ENCODE measurements at regions not wholly inside any gene's neighbourhood (a gene's known extent, or its start where the extent isn't known, plus 50 kb on each side); places are given as distances from the start of the nearest gene placed in this dataset.

DNA sequence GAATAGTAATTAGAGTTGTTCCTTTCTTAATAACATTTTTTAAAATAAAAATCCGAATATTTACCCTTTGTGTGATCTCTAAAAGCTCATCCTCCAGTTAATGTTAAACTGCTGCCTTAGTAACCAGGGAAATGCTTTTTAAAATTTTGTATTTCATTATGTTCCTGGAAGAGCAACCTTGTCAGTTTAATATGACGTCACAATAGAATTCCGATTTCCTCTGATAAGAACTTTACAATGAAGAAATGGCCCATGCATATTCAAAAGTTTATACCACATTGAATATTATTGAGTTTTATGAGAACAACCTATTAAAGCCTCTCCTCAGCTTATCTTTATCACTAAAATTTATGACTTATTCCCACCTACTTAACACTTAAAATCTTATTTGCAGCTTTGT is 1566.6 kb downstream of the EFNB2 start:
- H3K4me1 ChIP-seq (ENCODE audit: control insufficient read depth, insufficient read depth, low read length), result no peaks in the 10 kb centered on the region
- H2BK20ac ChIP-seq (ENCODE audit: low read depth, low read length), result no peak overlapping the region
- H4K8ac ChIP-seq (ENCODE audit: low read depth in 2 of 2, low read length in 2 of 2), result no peak overlapping the region
- H3K14ac ChIP-seq (replicated peaks; ENCODE audit: low read depth, low read length), result no peak overlapping the region
- no peak overlapping the region for H2BK120ac ChIP-seq (ENCODE audit: low read depth, low read length)
- no peak overlapping the region for H3K56ac ChIP-seq (ENCODE audit: extremely low read depth, insufficient read depth, low read length)
- no peak for ATAC-seq (ENCODE audit: low read depth)
- no peaks in the 10 kb centered on the region for H3K9me3 ChIP-seq (ENCODE audit: control insufficient read depth, insufficient read depth, low read length)
- H3K23ac ChIP-seq (ENCODE audit: low read depth, low read length), result no peak overlapping the region
- H3K27ac ChIP-seq (ENCODE audit: insufficient read depth, low read length), result no peak overlapping the region
- H3K27me3 ChIP-seq (ENCODE audit: control insufficient read depth, insufficient read depth, low read length), result no peaks in the 10 kb centered on the region
- DNase-seq, result no peak
- H2AK5ac ChIP-seq (ENCODE audit: low read depth, low read length), result no peak overlapping the region
- H3K79me1 ChIP-seq (ENCODE audit: low read depth in 1 of 2, low read length in 2 of 2), result no peaks in the 10 kb centered on the region
- no peak overlapping the region for H4K5ac ChIP-seq (ENCODE audit: low read depth, low read length)
- H4K20me1 ChIP-seq (ENCODE audit: insufficient read depth, low read length), result no peaks in the 10 kb centered on the region
- H2AK9ac ChIP-seq (replicated peaks; ENCODE audit: low read depth, low read length, poor library complexity), result no peak overlapping the region
- H3K18ac ChIP-seq (ENCODE audit: low read depth, low read length), result no peak overlapping the region
- H3K4ac ChIP-seq (ENCODE audit: low read depth, low read length), result no peak overlapping the region
- H4K91ac ChIP-seq (ENCODE audit: insufficient read depth, low read depth, low read length), result no peak overlapping the region
- WGBS, 2 experiments (ENCODE audit: extremely low coverage in 2 of 2, insufficient read length in 1 of 2), result no CpG with 5 or more reads among the region's 3 CpGs
- no peaks in the 10 kb centered on the region for H3K9me1 ChIP-seq (ENCODE audit: insufficient read depth, low read length)
- no peak overlapping the region for H2BK15ac ChIP-seq (ENCODE audit: low read depth, low read length)
- no TSS peak for BruUV-seq (replicated peaks)
- TF ChIP-seq MXI1 (IDR thresholded peaks at IDR 0.05; ENCODE audit: borderline replicate concordance, low read depth, low read length) (no peak), CHD1 (IDR thresholded peaks at IDR 0.05; ENCODE audit: low read depth, low read length) (no peak), CEBPB (IDR thresholded peaks at IDR 0.05; ENCODE audit: low read depth, low read length) (no peak), FOS (IDR thresholded peaks at IDR 0.05; ENCODE audit: low read depth, low read length) (no peak), MAFK (IDR thresholded peaks at IDR 0.05; ENCODE audit: low read depth, low read length) (no peak), RAD21 (IDR thresholded peaks at IDR 0.05; ENCODE audit: low read length) (no peak), RFX5 (IDR thresholded peaks at IDR 0.05; ENCODE audit: low read depth, low read length) (no peak), NFE2L2 (IDR thresholded peaks at IDR 0.05; ENCODE audit: low read depth, low read length) (no peak), ELK1 (IDR thresholded peaks at IDR 0.05; ENCODE audit: borderline replicate concordance, low read depth, low read length) (no peak), POLR2A (IDR thresholded peaks at IDR 0.05; ENCODE audit: low read depth, low read length) (no peak), RCOR1 (IDR thresholded peaks at IDR 0.05; ENCODE audit: insufficient replicate concordance, low read length) (no peak), MAZ (IDR thresholded peaks at IDR 0.05; ENCODE audit: borderline replicate concordance, low read depth, low read length) (no peak), USF2 (IDR thresholded peaks at IDR 0.05; ENCODE audit: low read depth, low read length) (no peak), SMC3 (IDR thresholded peaks at IDR 0.05; ENCODE audit: low read depth, low read length) (no peak), BHLHE40 (IDR thresholded peaks at IDR 0.05; ENCODE audit: low read depth, low read length) (no peak)
- TF ChIP-seq, protein P1, sequence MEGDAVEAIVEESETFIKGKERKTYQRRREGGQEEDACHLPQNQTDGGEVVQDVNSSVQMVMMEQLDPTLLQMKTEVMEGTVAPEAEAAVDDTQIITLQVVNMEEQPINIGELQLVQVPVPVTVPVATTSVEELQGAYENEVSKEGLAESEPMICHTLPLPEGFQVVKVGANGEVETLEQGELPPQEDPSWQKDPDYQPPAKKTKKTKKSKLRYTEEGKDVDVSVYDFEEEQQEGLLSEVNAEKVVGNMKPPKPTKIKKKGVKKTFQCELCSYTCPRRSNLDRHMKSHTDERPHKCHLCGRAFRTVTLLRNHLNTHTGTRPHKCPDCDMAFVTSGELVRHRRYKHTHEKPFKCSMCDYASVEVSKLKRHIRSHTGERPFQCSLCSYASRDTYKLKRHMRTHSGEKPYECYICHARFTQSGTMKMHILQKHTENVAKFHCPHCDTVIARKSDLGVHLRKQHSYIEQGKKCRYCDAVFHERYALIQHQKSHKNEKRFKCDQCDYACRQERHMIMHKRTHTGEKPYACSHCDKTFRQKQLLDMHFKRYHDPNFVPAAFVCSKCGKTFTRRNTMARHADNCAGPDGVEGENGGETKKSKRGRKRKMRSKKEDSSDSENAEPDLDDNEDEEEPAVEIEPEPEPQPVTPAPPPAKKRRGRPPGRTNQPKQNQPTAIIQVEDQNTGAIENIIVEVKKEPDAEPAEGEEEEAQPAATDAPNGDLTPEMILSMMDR (conservative IDR thresholded peaks at IDR 0.05; ENCODE audit: low read depth, low read length), result no peak
- H3K9ac ChIP-seq (ENCODE audit: low read depth, low read length), result no peak overlapping the region
- intact Hi-C loops (cut with micrococcal nuclease) (loop anchor here (10.0 kb wide), 1 partner anchor 1604 kb away; no protein-coding TSS in a partner anchor), in situ Hi-C loops (cut with MboI; ENCODE audit: low sequenced_read_pairs) (no loop called here), dilution Hi-C loops (cut with HindIII; ENCODE audit: low sequenced_read_pairs, unreplicated experiment) (no loop called here)
- H2BK5ac ChIP-seq (ENCODE audit: low read depth, low read length, poor library complexity, severe bottlenecking), result no peak overlapping the region
- H2AFZ ChIP-seq (replicated peaks; ENCODE audit: low read length, poor library complexity), result no peak overlapping the region
- ChIA-PET CTCF (interaction anchor here (0.7 kb wide), 1 partner anchor 72 kb away, joined by 3 read pairs; no protein-coding TSS in a partner anchor), POLR2A (ENCODE audit: unreplicated experiment) (no interaction called here)
- no peaks in the 10 kb centered on the region for H3K36me3 ChIP-seq (ENCODE audit: control insufficient read depth, insufficient read depth, low read length)
- no peak overlapping the region for H3K4me2 ChIP-seq (ENCODE audit: low read depth, low read length)
- H3K4me3 ChIP-seq (ENCODE audit: insufficient read depth, low read depth, low read length), result no peak overlapping the region

Data from IMR-90 (cell line).